Muscle of leg (tissue), 3 donors: ENCODE measurements at regions not wholly inside any gene's neighbourhood (a gene's known extent, or its start where the extent isn't known, plus 50 kb on each side); places are given as distances from the start of the nearest gene placed in this dataset.

ENCODE experiments used
- DNase-seq: peaks from one replicate; pipeline ENCODE4 v3.0.0; 2013
- H3K27ac ChIP-seq: one replicate; pipeline ENCODE4 v1.5.1; 2013; ENCODE audit warnings: mild to moderate bottlenecking, low read length, control low read depth
- H3K27me3 ChIP-seq: one replicate; pipeline ENCODE4 v1.6.1; 2013; ENCODE audit warnings: low read length; ENCODE audit not compliant: control insufficient read depth, insufficient read depth
- H3K36me3 ChIP-seq: one replicate; pipeline ENCODE4 v1.6.1; 2013; ENCODE audit warnings: low read length; ENCODE audit not compliant: control insufficient read depth, insufficient read depth
- H3K4me1 ChIP-seq: one replicate; pipeline ENCODE4 v1.6.1; 2013; ENCODE audit warnings: low read length; ENCODE audit not compliant: control insufficient read depth, insufficient read depth
- H3K4me3 ChIP-seq: one replicate; pipeline ENCODE4 v1.5.1; 2013; ENCODE audit warnings: low read length, control low read depth
- H3K9me3 ChIP-seq: replicated peaks from 2 replicates; pipeline ENCODE4 v1.6.1; 2013; ENCODE audit warnings: low read depth, low read length; ENCODE audit not compliant: control insufficient read depth
- WGBS: methylation state at CpG from one replicate; pipeline ENCODE4 v1.1.5; 2013; ENCODE audit warnings: missing lambda C conversion rate; ENCODE audit not compliant: insufficient coverage; 5-methylcytosine and 5-hydroxymethylcytosine counted together

GRCh38 chr1:38198099-38198498 is 151.5 kb upstream of the POU3F1 start:
- no peaks in the 10 kb centered on the region for H3K4me1 ChIP-seq
- H3K27ac ChIP-seq, result no peak overlapping the region
- no peak overlapping the region for H3K4me3 ChIP-seq
- WGBS, result 41% methylated on average over 3 of the region's 6 CpGs
- H3K27me3 ChIP-seq, result peaks cover 9% of the 10 kb centered on the region
- peaks cover 2% of the 10 kb centered on the region for H3K9me3 ChIP-seq
- H3K36me3 ChIP-seq, result no peaks in the 10 kb centered on the region
- DNase-seq, result no peak

- peaks cover 11% of the 10 kb centered on the region for H3K27me3 ChIP-seq
- H3K27ac ChIP-seq, result no peak overlapping the region
- no peaks in the 10 kb centered on the region for H3K4me1 ChIP-seq
- no peak for DNase-seq
- H3K9me3 ChIP-seq, result peaks cover 2% of the 10 kb centered on the region
- no peak overlapping the region for H3K4me3 ChIP-seq
- 66% methylated on average over 5 of the region's 14 CpGs for WGBS
- H3K36me3 ChIP-seq, result no peaks in the 10 kb centered on the region
These were observed 150.9 kb upstream of the POU3F1 start for GRCh38 chr1:38197312-38198061.

- WGBS, result 82% methylated on average over 2 of the region's 6 CpGs
These were observed 147.9 kb upstream of the POU3F1 start for GRCh38 chr1:38194472-38194871.

GRCh38 chr1:38193040-38193439 is 146.4 kb upstream of the POU3F1 start:
- Histone ChIP-seq H3K9me3 (peaks cover 4% of the 10 kb centered on the region), H3K27ac (no peak overlapping the region), H3K27me3 (peaks cover 24% of the 10 kb centered on the region), H3K36me3 (no peaks in the 10 kb centered on the region), H3K4me3 (no peak overlapping the region), H3K4me1 (peaks cover 14% of the 10 kb centered on the region)
- 41% methylated on average over 2 of the region's 3 CpGs for WGBS
- DNase-seq, result no peak

More at GRCh38 chr1:38194472-38194871, 147.9 kb upstream of the POU3F1 start:
- Histone ChIP-seq H3K4me1 (peaks cover 14% of the 10 kb centered on the region), H3K9me3 (no peaks in the 10 kb centered on the region), H3K27ac (no peak overlapping the region), H3K36me3 (no peaks in the 10 kb centered on the region), H3K27me3 (peaks cover 18% of the 10 kb centered on the region), H3K4me3 (no peak overlapping the region)
- DNase-seq, result no peak

GRCh38 chr1:38191461-38191860 is 144.9 kb upstream of the POU3F1 start:
- DNase-seq, result peak; percentile 44
- Histone ChIP-seq H3K4me1 (peaks cover 14% of the 10 kb centered on the region), H3K27ac (no peak overlapping the region), H3K4me3 (no peak overlapping the region), H3K9me3 (peaks cover 4% of the 10 kb centered on the region), H3K27me3 (peaks cover 30% of the 10 kb centered on the region), H3K36me3 (no peaks in the 10 kb centered on the region)
- WGBS, result 15% methylated on average over 6 of the region's 7 CpGs

GRCh38 chr1:38190983-38191382 is 144.4 kb upstream of the POU3F1 start:
- Histone ChIP-seq H3K9me3 (peaks cover 4% of the 10 kb centered on the region), H3K27me3 (peaks cover 33% of the 10 kb centered on the region), H3K4me3 (no peak overlapping the region), H3K4me1 (peaks cover 14% of the 10 kb centered on the region), H3K27ac (no peak overlapping the region), H3K36me3 (no peaks in the 10 kb centered on the region)
- WGBS, result 13% methylated on average over 2 of the region's 5 CpGs
- DNase-seq, result no peak

- H3K4me1 ChIP-seq, result peaks cover 16% of the 10 kb centered on the region
- no peak overlapping the region for H3K27ac ChIP-seq
- 84% methylated on average over 7 of the region's 9 CpGs for whole genome bisulfite sequencing
- peaks cover 27% of the 10 kb centered on the region for H3K27me3 ChIP-seq
- H3K9me3 ChIP-seq, result peaks cover 4% of the 10 kb centered on the region
- no peak overlapping the region for H3K4me3 ChIP-seq
- no peaks in the 10 kb centered on the region for H3K36me3 ChIP-seq
- DNase-seq, result no peak
These were observed 141.0 kb upstream of the POU3F1 start for GRCh38 chr1:38187552-38187951.

- Histone ChIP-seq H3K27ac (no peak overlapping the region), H3K27me3 (peaks cover 26% of the 10 kb centered on the region), H3K4me1 (peaks cover 9% of the 10 kb centered on the region), H3K9me3 (peaks cover 4% of the 10 kb centered on the region), H3K4me3 (no peak overlapping the region), H3K36me3 (no peaks in the 10 kb centered on the region)
- no peak for DNase-seq
- 74% methylated on average over 3 of the region's 5 CpGs for WGBS
These were observed 140.0 kb upstream of the POU3F1 start for GRCh38 chr1:38186566-38186965.

- 71% methylated on average over 5 of the region's 7 CpGs for WGBS
- Histone ChIP-seq H3K36me3 (no peaks in the 10 kb centered on the region), H3K27ac (no peak overlapping the region), H3K27me3 (peaks cover 22% of the 10 kb centered on the region), H3K4me1 (peaks cover 4% of the 10 kb centered on the region), H3K9me3 (peaks cover 4% of the 10 kb centered on the region), H3K4me3 (no peak overlapping the region)
- DNase-seq, result no peak
These were observed 139.3 kb upstream of the POU3F1 start for GRCh38 chr1:38185913-38186312.

GRCh38 chr1:38183747-38184146 is 137.2 kb upstream of the POU3F1 start:
- WGBS, result 80% methylated on average over 1 of the region's 2 CpGs
- no peak overlapping the region for H3K4me3 ChIP-seq
- no peak for DNase-seq
- H3K36me3 ChIP-seq, result no peaks in the 10 kb centered on the region
- peaks cover 3% of the 10 kb centered on the region for H3K9me3 ChIP-seq
- H3K27me3 ChIP-seq, result peaks cover 20% of the 10 kb centered on the region
- no peak overlapping the region for H3K27ac ChIP-seq
- peaks cover 10% of the 10 kb centered on the region for H3K4me1 ChIP-seq
